ENCODE measurements at regions not wholly inside any gene's neighbourhood (a gene's known extent, or its start where the extent isn't known, plus 50 kb on each side); places are given as distances from the start of the nearest gene placed in this dataset.

- Mint-ChIP-seq H3K36me3 (no peaks in the 10 kb centered on the region), H3K27ac (no peak overlapping the region), H3K4me1 (no peaks in the 10 kb centered on the region), H3K9me3 (peaks cover 0 to 4% (median 0%) of the 10 kb centered on the region in 7 donors), H3K4me3 (no peak overlapping the region), H3K27me3 (ENCODE audit: low read depth in 3 of 3) (no peaks in the 10 kb centered on the region)
- no peak overlapping the region for H3K4me2 ChIP-seq (replicated peaks; ENCODE audit: extremely low read depth, low read length, poor library complexity, severe bottlenecking)
- DNase-seq = no peak
- intact Hi-C loops (cut with micrococcal nuclease) = no loop called here
- no peaks in the 10 kb centered on the region for H3K9me3 ChIP-seq (replicated peaks in 1 of 2; ENCODE audit: control insufficient read depth in 1 of 2, insufficient read depth in 1 of 2, low read length in 2 of 2)
- no peak for TF ChIP-seq CTCF (IDR thresholded peaks at IDR 0.05)
- no peak overlapping the region for H3K27ac ChIP-seq (ENCODE audit: low read depth in 1 of 2, low read length in 2 of 2)
- WGBS (ENCODE audit: insufficient coverage) = 96% methylated on average over 5 of the region's 5 CpGs
- H3K4me1 ChIP-seq (ENCODE audit: control insufficient read depth in 1 of 2, insufficient read depth in 2 of 2, low read length in 2 of 2) = no peaks in the 10 kb centered on the region
- H4K20me1 ChIP-seq (ENCODE audit: insufficient read depth, low read length) = no peaks in the 10 kb centered on the region
- H2AFZ ChIP-seq (ENCODE audit: insufficient read depth, low read depth, low read length, poor library complexity, severe bottlenecking) = no peak overlapping the region
- no peaks in the 10 kb centered on the region for H3K36me3 ChIP-seq (replicated peaks in 1 of 2; ENCODE audit: control insufficient read depth in 1 of 2, insufficient read depth in 2 of 2, low read length in 2 of 2)
- H3K79me2 ChIP-seq (ENCODE audit: insufficient read depth, low read length) = no peaks in the 10 kb centered on the region
- H3K9ac ChIP-seq (ENCODE audit: insufficient read depth, low read length, poor library complexity, severe bottlenecking) = no peak overlapping the region
- H3K4me3 ChIP-seq (replicated peaks in 1 of 3; ENCODE audit: low read depth in 2 of 3, low read length in 3 of 3) = no peak overlapping the region
- H3K27me3 ChIP-seq (ENCODE audit: control insufficient read depth in 2 of 2, insufficient read depth in 2 of 2, low read length in 2 of 2) = no peaks in the 10 kb centered on the region
Measured at GRCh38 chr18:55764386-55764785, 176.4 kb upstream of the TCF4 start.

DNA sequence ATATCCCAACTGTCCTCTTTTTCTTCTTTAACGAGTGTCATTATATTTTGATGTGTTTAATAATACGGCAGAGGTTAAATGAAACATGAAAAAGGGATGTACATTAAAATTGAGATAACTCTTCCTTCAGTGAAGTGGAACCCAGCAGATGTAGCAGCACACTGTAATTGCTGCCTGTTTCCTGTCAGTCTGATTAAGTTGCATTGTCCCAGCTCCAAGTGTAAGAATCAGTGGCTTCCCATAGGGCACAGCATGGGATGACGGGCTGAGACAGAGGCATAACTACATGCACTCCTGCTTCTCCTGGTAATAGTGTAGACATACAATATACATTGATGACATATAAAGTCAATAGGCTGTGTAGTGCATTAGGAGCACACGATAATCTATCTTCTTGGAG lies 175.8 kb upstream of the TCF4 start:
- no peak overlapping the region for H3K4me2 ChIP-seq (replicated peaks; ENCODE audit: extremely low read depth, low read length, poor library complexity, severe bottlenecking)
- intact Hi-C loops (cut with micrococcal nuclease) = no loop called here
- no peak for DNase-seq
- no CpG with 5 or more reads among the region's 4 CpGs for WGBS (ENCODE audit: insufficient coverage)
- Mint-ChIP-seq H3K27ac (no peak overlapping the region), H3K4me1 (no peaks in the 10 kb centered on the region), H3K27me3 (ENCODE audit: low read depth in 3 of 3) (no peaks in the 10 kb centered on the region), H3K36me3 (no peaks in the 10 kb centered on the region), H3K9me3 (peaks cover 0 to 4% (median 0%) of the 10 kb centered on the region in 7 donors), H3K4me3 (no peak overlapping the region)
- H2AFZ ChIP-seq (ENCODE audit: insufficient read depth, low read depth, low read length, poor library complexity, severe bottlenecking) = no peak overlapping the region
- no peaks in the 10 kb centered on the region for H3K79me2 ChIP-seq (ENCODE audit: insufficient read depth, low read length)
- H3K4me1 ChIP-seq (ENCODE audit: control insufficient read depth in 1 of 2, insufficient read depth in 2 of 2, low read length in 2 of 2) = no peaks in the 10 kb centered on the region
- H3K36me3 ChIP-seq (replicated peaks in 1 of 2; ENCODE audit: control insufficient read depth in 1 of 2, insufficient read depth in 2 of 2, low read length in 2 of 2) = no peaks in the 10 kb centered on the region
- no peak overlapping the region for H3K9ac ChIP-seq (ENCODE audit: insufficient read depth, low read length, poor library complexity, severe bottlenecking)
- TF ChIP-seq CTCF (IDR thresholded peaks at IDR 0.05) = no peak
- no peak overlapping the region for H3K27ac ChIP-seq (ENCODE audit: low read depth in 1 of 2, low read length in 2 of 2)
- H4K20me1 ChIP-seq (ENCODE audit: insufficient read depth, low read length) = no peaks in the 10 kb centered on the region
- no peak overlapping the region for H3K4me3 ChIP-seq (replicated peaks in 1 of 3; ENCODE audit: low read depth in 2 of 3, low read length in 3 of 3)
- no peaks in the 10 kb centered on the region for H3K27me3 ChIP-seq (ENCODE audit: control insufficient read depth in 2 of 2, insufficient read depth in 2 of 2, low read length in 2 of 2)
- H3K9me3 ChIP-seq (replicated peaks in 1 of 2; ENCODE audit: control insufficient read depth in 1 of 2, insufficient read depth in 1 of 2, low read length in 2 of 2) = no peaks in the 10 kb centered on the region
